ENCODE measurements at regions not wholly inside any gene's neighbourhood (a gene's known extent, or its start where the extent isn't known, plus 50 kb on each side); places are given as distances from the start of the nearest gene placed in this dataset.
"Not testable (repeated sequence)": the region's sequence is repeated elsewhere in the genome, so short reads cannot be mapped to it uniquely, and the experiment has no call there.

DNA sequence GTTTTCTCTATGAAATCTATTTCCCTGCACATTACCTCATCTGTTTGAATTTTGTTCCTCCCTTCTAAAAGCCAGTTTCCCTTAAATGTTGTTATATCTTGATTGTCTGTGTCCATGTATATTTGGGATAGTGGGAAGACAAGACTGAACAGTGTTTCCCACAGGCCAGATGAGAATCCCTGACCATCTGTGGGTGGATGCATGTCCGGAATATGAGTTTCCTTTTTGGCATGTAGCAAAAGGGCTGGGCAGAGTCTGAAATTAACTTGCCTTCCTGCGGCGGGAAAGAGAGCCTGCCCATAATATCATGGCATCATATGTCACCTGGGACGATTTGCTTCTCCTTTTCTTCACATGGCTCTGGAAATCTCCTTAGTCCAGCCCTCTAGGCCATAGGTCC lies 385.8 kb upstream of the MAF start:
- Histone ChIP-seq H3K4me3 (no peak overlapping the region), H3K4me2 (no peak overlapping the region), H3K4me1 (replicated peaks; ENCODE audit: insufficient read depth) (no peaks in the 10 kb centered on the region), H3K27ac (no peak overlapping the region), H3K9me3 (ENCODE audit: insufficient read depth, low read depth) (no peaks in the 10 kb centered on the region), H3F3A (ENCODE audit: insufficient read depth, low read depth) (no peaks in the 10 kb centered on the region), H3K27me3 (ENCODE audit: insufficient read depth, low read depth) (no peaks in the 10 kb centered on the region), H2AFZ (no peak overlapping the region), H3K79me2 (ENCODE audit: low read depth) (no peaks in the 10 kb centered on the region), H4K20me1 (ENCODE audit: insufficient read depth) (no peaks in the 10 kb centered on the region), H3K36me3 (ENCODE audit: low read depth) (no peaks in the 10 kb centered on the region), H3K9me2 (ENCODE audit: insufficient read depth) (0 out of 2 replicates have a peak, but pooled peaks cover 4% of the 10 kb centered on the region)
- ChIA-PET POLR2A (ENCODE audit: unreplicated experiment) (no interaction called here), CTCF (no interaction called here)
- DNase-seq, result no peak
- intact Hi-C loops (cut with micrococcal nuclease; ENCODE audit: unreplicated experiment), result no loop called here
- TF ChIP-seq, protein P1, sequence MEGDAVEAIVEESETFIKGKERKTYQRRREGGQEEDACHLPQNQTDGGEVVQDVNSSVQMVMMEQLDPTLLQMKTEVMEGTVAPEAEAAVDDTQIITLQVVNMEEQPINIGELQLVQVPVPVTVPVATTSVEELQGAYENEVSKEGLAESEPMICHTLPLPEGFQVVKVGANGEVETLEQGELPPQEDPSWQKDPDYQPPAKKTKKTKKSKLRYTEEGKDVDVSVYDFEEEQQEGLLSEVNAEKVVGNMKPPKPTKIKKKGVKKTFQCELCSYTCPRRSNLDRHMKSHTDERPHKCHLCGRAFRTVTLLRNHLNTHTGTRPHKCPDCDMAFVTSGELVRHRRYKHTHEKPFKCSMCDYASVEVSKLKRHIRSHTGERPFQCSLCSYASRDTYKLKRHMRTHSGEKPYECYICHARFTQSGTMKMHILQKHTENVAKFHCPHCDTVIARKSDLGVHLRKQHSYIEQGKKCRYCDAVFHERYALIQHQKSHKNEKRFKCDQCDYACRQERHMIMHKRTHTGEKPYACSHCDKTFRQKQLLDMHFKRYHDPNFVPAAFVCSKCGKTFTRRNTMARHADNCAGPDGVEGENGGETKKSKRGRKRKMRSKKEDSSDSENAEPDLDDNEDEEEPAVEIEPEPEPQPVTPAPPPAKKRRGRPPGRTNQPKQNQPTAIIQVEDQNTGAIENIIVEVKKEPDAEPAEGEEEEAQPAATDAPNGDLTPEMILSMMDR (conservative IDR thresholded peaks at IDR 0.05), result no peak
- no peak for TF ChIP-seq EZH2 (IDR thresholded peaks at IDR 0.05; ENCODE audit: low read depth)
- no TSS peak for BruUV-seq (replicated peaks)

DNA sequence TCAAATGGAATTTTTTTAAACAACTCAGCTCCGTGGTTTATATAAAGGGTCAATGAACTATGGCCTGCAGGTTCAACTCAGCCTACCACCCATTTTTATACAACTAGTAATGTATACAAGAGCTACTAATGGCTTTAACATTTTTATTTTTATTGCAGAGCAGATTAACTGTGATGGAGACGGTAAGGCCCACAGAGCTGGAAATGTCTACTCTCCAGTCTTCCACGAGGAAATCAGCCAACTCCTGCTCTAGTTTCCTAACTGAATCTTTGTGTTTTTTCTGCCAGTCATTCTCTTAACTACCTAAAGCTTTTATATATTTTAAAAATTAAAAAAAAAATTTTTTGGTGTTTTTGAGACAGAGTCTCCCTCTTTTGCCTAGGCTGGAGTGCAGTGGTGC lies 385.1 kb upstream of the MAF start:
- Histone ChIP-seq H3K27ac (no peak overlapping the region), H3K79me2 (ENCODE audit: low read depth) (no peaks in the 10 kb centered on the region), H3K9me3 (ENCODE audit: insufficient read depth, low read depth) (no peaks in the 10 kb centered on the region), H3K4me3 (no peak overlapping the region), H4K20me1 (ENCODE audit: insufficient read depth) (no peaks in the 10 kb centered on the region), H3K4me1 (replicated peaks; ENCODE audit: insufficient read depth) (no peaks in the 10 kb centered on the region), H3K27me3 (ENCODE audit: insufficient read depth, low read depth) (no peaks in the 10 kb centered on the region), H3F3A (ENCODE audit: insufficient read depth, low read depth) (no peaks in the 10 kb centered on the region), H3K36me3 (ENCODE audit: low read depth) (no peaks in the 10 kb centered on the region), H3K9me2 (ENCODE audit: insufficient read depth) (0 out of 2 replicates have a peak, but pooled peaks cover 4% of the 10 kb centered on the region), H2AFZ (no peak overlapping the region), H3K4me2 (no peak overlapping the region)
- no peak for DNase-seq
- intact Hi-C loops (cut with micrococcal nuclease; ENCODE audit: unreplicated experiment), result no loop called here
- no TSS peak for BruUV-seq (replicated peaks)
- ChIA-PET POLR2A (ENCODE audit: unreplicated experiment) (no interaction called here), CTCF (no interaction called here)
- TF ChIP-seq, protein P1 (conservative IDR thresholded peaks at IDR 0.05), result no peak
- no peak for TF ChIP-seq EZH2 (IDR thresholded peaks at IDR 0.05; ENCODE audit: low read depth)

- H3K36me3 ChIP-seq (ENCODE audit: low read depth); BruUV-seq (replicated peaks); CTCF ChIA-PET; H3K9me3 ChIP-seq (ENCODE audit: insufficient read depth, low read depth); H3K9me2 ChIP-seq (ENCODE audit: insufficient read depth); H3K4me3 ChIP-seq; H2AFZ ChIP-seq; H3K79me2 ChIP-seq (ENCODE audit: low read depth); H4K20me1 ChIP-seq (ENCODE audit: insufficient read depth); intact Hi-C loops (cut with micrococcal nuclease; ENCODE audit: unreplicated experiment); H3K4me1 ChIP-seq (replicated peaks; ENCODE audit: insufficient read depth); POLR2A ChIA-PET (ENCODE audit: unreplicated experiment); H3K27me3 ChIP-seq (ENCODE audit: insufficient read depth, low read depth); H3K4me2 ChIP-seq; H3F3A ChIP-seq (ENCODE audit: insufficient read depth, low read depth); DNase-seq; H3K27ac ChIP-seq: not testable (repeated sequence)
These were observed 383.6 kb upstream of the MAF start for GRCh38 chr16:79984149-79984548.

DNA sequence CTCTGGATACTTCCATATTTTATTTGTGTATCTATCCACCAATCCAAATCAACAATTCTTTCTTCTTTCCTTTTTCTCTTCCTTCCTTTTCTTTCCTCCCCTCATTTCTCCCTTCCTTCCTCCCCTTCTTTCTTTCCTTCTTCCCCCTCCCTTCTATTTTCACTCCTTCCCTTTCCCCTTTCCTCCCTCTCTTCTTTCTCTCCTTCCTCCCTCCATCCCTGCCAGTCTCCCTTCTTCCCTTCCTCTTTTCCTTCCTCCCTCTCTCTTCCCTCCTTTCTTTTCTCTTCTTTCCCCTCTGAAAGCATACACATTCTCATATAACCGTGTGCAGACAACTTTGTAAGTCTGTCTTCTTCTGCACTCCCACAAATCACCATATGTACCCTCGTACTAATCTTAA lies 382.3 kb upstream of the MAF start:
- 0 out of 2 replicates have a peak, but pooled peaks cover 4% of the 10 kb centered on the region for H3K9me2 ChIP-seq (ENCODE audit: insufficient read depth)
- no peak for DNase-seq
- no peaks in the 10 kb centered on the region for H3K36me3 ChIP-seq (ENCODE audit: low read depth)
- peaks cover 4% of the 10 kb centered on the region; the same call in 1 of the 2 replicates for H3K27me3 ChIP-seq (ENCODE audit: insufficient read depth, low read depth)
- no peaks in the 10 kb centered on the region for H3K9me3 ChIP-seq (ENCODE audit: insufficient read depth, low read depth)
- H3K4me2 ChIP-seq, result no peak overlapping the region
- ChIA-PET CTCF (no interaction called here), POLR2A (ENCODE audit: unreplicated experiment) (no interaction called here)
- TF ChIP-seq EZH2 (IDR thresholded peaks at IDR 0.05; ENCODE audit: low read depth), result no peak
- no peak overlapping the region for H2AFZ ChIP-seq
- intact Hi-C loops (cut with micrococcal nuclease; ENCODE audit: unreplicated experiment), result no loop called here
- H3F3A ChIP-seq (ENCODE audit: insufficient read depth, low read depth), result no peaks in the 10 kb centered on the region
- H3K4me3 ChIP-seq, result no peak overlapping the region
- H3K79me2 ChIP-seq (ENCODE audit: low read depth), result no peaks in the 10 kb centered on the region
- H3K27ac ChIP-seq, result no peak overlapping the region
- no peaks in the 10 kb centered on the region for H3K4me1 ChIP-seq (replicated peaks; ENCODE audit: insufficient read depth)
- H4K20me1 ChIP-seq (ENCODE audit: insufficient read depth), result no peaks in the 10 kb centered on the region
- BruUV-seq (replicated peaks), result no TSS peak

Measured in PC-9 (cell line).